Endothelial cell (in vitro differentiated cells): ENCODE measurements at regions not wholly inside any gene's neighbourhood (a gene's known extent, or its start where the extent isn't known, plus 50 kb on each side); places are given as distances from the start of the nearest gene placed in this dataset.

Source experiments
- DNase-seq: peaks from one replicate; pipeline ENCODE4 v3.0.0; 2021; ENCODE audit warnings: low spot score
- H3K27ac Mint-ChIP-seq: one replicate; pipeline ENCODE4 v1.8.0; 2021; ENCODE audit warnings: mixed read lengths, inconsistent platforms; ENCODE audit not compliant: unreplicated experiment
- H3K27me3 Mint-ChIP-seq: one replicate; pipeline ENCODE4 v1.8.0; 2021; ENCODE audit warnings: mild to moderate bottlenecking, moderate library complexity, mixed read lengths, inconsistent platforms; ENCODE audit not compliant: unreplicated experiment
- H3K36me3 Mint-ChIP-seq: one replicate; pipeline ENCODE4 v1.8.0; 2021; ENCODE audit warnings: mild to moderate bottlenecking, low read depth, mixed read lengths, inconsistent platforms; ENCODE audit not compliant: unreplicated experiment
- H3K4me1 Mint-ChIP-seq: one replicate; pipeline ENCODE4 v1.8.0; 2021; ENCODE audit warnings: mild to moderate bottlenecking, mixed read lengths, inconsistent platforms; ENCODE audit not compliant: unreplicated experiment
- H3K4me3 Mint-ChIP-seq: one replicate; pipeline ENCODE4 v1.8.0; 2021; ENCODE audit warnings: mild to moderate bottlenecking, mixed read lengths, inconsistent platforms; ENCODE audit not compliant: unreplicated experiment
- H3K9me3 Mint-ChIP-seq: one replicate; pipeline ENCODE4 v1.8.0; 2021; ENCODE audit warnings: mixed read lengths, inconsistent platforms; ENCODE audit not compliant: unreplicated experiment
- CTCF ChIP-seq: fragments of 200-600 bp; sonication (generic); IDR thresholded peaks from one replicate; pipeline ENCODE4 v1.5.0; 2021; ENCODE audit warnings: antibody characterized with exemption; ENCODE audit not compliant: unreplicated experiment

DNA sequence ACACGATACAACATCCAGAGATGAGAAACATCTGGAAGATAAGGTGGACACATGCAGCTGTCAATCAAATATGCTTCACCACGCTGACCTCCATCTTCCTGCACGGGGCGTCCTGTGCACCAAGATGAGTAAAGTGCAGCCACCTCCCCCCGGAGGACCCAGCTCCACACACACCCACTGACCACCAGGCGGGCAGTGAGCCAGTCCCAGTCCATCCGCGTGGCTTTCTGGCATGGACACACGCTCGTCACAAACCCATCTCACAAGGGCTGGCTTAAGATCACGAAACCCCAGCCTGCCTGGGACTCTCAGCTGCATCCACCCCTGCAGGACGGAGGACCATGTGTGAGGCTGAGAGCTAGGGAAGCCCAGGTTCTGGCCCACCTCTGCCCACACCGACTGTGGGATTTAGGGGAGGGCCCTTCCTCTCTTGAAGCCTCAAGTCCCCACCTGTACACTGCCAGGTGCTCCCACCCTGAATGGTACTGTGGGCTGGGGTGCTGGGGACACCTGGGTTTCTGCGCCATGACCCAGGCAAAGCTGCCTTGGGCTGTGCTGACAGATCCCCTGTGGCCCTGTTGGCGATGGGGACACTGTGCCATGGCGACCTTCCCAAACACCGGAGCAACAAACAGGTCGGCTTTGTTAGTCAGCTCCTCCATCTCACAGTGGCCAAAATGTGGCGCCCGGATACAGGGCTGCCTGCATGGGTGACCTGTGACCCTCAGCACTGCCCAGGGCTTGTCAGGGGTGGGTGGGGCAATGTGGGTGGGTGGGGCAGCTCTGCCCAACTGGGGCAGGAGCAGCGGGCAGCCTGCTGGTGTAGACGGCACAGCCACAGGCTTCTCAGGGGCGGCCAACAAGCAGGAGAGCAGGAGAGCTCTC, 629.0 kb downstream of the TBC1D22A start:
- TF ChIP-seq CTCF: no peak
- H3K36me3 Mint-ChIP-seq: peaks cover 5% of the 10 kb centered on the region
- no peak overlapping the region for H3K27ac Mint-ChIP-seq
- H3K4me1 Mint-ChIP-seq: no peaks in the 10 kb centered on the region
- peaks cover 29% of the 10 kb centered on the region for H3K9me3 Mint-ChIP-seq
- peaks cover 10% of the 10 kb centered on the region for H3K27me3 Mint-ChIP-seq
- no peak overlapping the region for H3K4me3 Mint-ChIP-seq
- DNase-seq: no peak

DNA sequence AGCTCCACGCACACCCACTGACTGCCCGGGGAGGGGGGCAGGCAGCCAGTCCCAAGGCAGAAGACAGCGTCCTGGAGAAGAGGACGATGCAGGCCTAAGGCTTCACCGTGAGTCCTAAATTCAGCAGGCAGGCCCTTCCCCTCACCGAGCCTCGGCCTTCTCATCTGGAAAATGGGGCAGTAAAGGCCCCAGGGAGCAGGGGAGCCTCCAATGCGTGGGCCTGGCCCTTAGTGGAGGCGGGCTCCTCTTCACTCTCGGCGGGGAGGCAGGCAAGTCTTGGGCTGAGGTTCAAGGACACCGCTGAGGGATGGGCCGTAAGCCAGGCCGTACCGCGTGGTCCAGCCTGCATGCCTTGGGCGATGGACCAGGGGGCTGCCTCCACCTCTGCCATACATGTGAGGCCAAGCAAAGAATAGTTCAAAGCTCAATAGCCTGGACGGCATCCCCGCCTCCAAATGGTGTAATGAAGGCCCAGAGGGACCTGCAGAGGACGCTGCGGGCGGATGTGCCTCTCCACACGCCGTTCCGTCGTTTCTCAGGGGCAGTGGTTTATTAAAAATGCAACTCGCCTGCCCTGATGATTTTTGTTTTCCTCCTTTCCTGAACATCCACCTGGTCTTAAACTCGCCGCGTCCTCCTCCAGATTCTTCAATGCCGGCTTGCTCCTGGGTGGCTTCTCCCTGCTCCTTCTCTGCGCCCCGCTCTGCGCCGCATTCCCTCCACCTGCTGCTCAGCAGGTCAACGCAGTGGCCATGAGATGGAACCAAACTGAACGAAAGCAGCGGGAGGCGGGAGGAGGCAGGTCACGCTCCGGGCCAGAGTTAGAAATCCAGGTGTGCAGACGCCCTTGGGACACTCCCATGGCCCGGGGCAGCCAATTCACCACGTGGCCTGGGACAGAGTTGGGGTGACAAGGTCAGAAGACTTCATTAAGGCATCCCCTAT, 627.8 kb downstream of the TBC1D22A start:
- H3K9me3 Mint-ChIP-seq: peaks cover 31% of the 10 kb centered on the region
- no peaks in the 10 kb centered on the region for H3K4me1 Mint-ChIP-seq

GRCh38 chr22:47389201-47389600, 626.8 kb downstream of the TBC1D22A start:
- no peak for TF ChIP-seq CTCF
- Mint-ChIP-seq H3K4me3 (no peak overlapping the region), H3K27me3 (peaks cover 6% of the 10 kb centered on the region), H3K9me3 (peaks cover 31% of the 10 kb centered on the region), H3K36me3 (peaks cover 8% of the 10 kb centered on the region), H3K4me1 (no peaks in the 10 kb centered on the region), H3K27ac (no peak overlapping the region)
- no peak for DNase-seq

More for the DNA sequence above, 627.8 kb downstream of the TBC1D22A start:
- Mint-ChIP-seq H3K4me3 (no peak overlapping the region), H3K27me3 (peaks cover 8% of the 10 kb centered on the region), H3K36me3 (peaks cover 9% of the 10 kb centered on the region), H3K27ac (no peak overlapping the region)
- DNase-seq: no peak
- no peak for TF ChIP-seq CTCF

DNA sequence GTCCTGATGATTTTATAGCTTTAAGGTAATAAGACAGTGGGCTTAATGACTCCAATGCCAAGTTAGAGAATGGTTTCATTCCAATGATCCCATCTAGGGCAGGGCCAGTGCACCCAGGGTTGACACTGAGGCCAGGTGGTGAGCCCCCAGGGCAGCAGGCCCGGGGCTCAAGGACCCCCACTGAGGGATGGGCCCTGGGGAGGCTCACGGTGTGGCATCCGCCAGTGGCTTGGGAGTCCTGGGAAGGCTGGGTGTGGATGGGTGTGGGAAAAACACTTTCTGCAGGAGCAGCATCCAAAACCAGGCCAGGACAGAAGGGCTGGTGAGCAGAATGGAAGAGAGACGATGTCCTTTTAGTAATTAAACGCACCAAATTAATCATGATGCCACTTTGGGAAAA, 626.3 kb downstream of the TBC1D22A start:
- no peak for TF ChIP-seq CTCF
- Mint-ChIP-seq H3K36me3 (peaks cover 12% of the 10 kb centered on the region), H3K27me3 (peaks cover 8% of the 10 kb centered on the region)

More for the DNA sequence above, 626.3 kb downstream of the TBC1D22A start:
- H3K9me3 Mint-ChIP-seq: peaks cover 35% of the 10 kb centered on the region
- no peaks in the 10 kb centered on the region for H3K4me1 Mint-ChIP-seq
- H3K27ac Mint-ChIP-seq: no peak overlapping the region
- DNase-seq: no peak
- H3K4me3 Mint-ChIP-seq: no peak overlapping the region
